ENCODE measurements at regions not wholly inside any gene's neighbourhood (a gene's known extent, or its start where the extent isn't known, plus 50 kb on each side); places are given as distances from the start of the nearest gene placed in this dataset.

DNA sequence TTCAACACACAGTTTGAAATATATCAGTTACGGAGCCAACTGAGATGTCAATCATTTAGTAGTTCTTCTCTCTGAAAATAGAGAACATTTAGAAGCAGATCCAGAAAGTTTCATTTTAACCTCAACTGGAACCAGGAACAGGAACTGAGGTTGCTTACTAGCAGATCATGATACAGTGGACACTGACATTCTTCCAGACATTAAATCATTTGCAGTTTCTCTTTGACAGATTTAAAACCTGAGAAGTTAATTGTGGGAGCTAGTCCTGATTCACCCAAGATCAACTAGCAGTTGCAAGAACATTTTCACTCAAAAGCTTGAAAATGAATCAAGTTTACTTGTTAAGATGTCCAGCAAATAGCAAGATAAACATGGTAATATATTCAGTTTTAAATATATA, 135.4 kb downstream of the SLC17A6 start:
- no peak overlapping the region for H3K4me3 ChIP-seq

DNA sequence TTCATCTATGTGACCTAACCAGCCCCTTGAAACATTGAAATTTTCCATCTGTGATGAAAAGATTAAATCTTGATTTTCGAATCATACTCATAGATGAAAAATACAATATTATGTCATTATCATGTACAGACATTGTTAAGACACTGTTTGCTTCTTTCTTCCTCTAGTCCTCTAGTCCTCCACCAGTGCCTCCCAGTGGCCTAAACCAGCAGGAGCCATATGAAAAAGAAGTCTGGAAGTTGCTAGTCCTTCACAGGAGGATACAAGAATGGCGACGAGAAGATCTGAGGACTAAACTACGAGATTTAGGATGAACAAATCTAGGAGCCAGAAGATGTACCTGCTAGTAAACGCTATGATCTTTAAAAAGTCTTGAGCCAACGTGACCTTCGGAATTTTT, 134.1 kb downstream of the SLC17A6 start:
- H3K27ac ChIP-seq = no peak overlapping the region
- H3K27me3 ChIP-seq = no peaks in the 10 kb centered on the region
- 77 to 84% methylated on average over 7 of the region's 7 CpGs for WGBS, 2 donors
- TF ChIP-seq POLR2A (IDR thresholded peaks at IDR 0.05) = no peak
- TF ChIP-seq, protein P1, sequence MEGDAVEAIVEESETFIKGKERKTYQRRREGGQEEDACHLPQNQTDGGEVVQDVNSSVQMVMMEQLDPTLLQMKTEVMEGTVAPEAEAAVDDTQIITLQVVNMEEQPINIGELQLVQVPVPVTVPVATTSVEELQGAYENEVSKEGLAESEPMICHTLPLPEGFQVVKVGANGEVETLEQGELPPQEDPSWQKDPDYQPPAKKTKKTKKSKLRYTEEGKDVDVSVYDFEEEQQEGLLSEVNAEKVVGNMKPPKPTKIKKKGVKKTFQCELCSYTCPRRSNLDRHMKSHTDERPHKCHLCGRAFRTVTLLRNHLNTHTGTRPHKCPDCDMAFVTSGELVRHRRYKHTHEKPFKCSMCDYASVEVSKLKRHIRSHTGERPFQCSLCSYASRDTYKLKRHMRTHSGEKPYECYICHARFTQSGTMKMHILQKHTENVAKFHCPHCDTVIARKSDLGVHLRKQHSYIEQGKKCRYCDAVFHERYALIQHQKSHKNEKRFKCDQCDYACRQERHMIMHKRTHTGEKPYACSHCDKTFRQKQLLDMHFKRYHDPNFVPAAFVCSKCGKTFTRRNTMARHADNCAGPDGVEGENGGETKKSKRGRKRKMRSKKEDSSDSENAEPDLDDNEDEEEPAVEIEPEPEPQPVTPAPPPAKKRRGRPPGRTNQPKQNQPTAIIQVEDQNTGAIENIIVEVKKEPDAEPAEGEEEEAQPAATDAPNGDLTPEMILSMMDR (IDR thresholded peaks at IDR 0.05) = peak in 1 of 6 experiments; percentile 29
- H3K4me1 ChIP-seq = no peaks in the 10 kb centered on the region
- no peak overlapping the region for H3K4me3 ChIP-seq
- H3K9me3 ChIP-seq = no peaks in the 10 kb centered on the region
- H3K36me3 ChIP-seq = no peaks in the 10 kb centered on the region
- intact Hi-C loops (cut with DNase I) = no loop called here
- DNase-seq = no peak

More for the DNA sequence above, 135.4 kb downstream of the SLC17A6 start:
- TF ChIP-seq POLR2A (IDR thresholded peaks at IDR 0.05) = no peak
- TF ChIP-seq, protein P1 (IDR thresholded peaks at IDR 0.05) = no peak
- Histone ChIP-seq H3K27me3 (no peaks in the 10 kb centered on the region), H3K36me3 (no peaks in the 10 kb centered on the region), H3K4me1 (no peaks in the 10 kb centered on the region), H3K27ac (no peak overlapping the region), H3K9me3 (no peaks in the 10 kb centered on the region)
- DNase-seq = no peak
- 84 to 90% methylated on average over 1 of the region's 1 CpG for WGBS, 2 donors
- intact Hi-C loops (cut with DNase I) = no loop called here

DNA sequence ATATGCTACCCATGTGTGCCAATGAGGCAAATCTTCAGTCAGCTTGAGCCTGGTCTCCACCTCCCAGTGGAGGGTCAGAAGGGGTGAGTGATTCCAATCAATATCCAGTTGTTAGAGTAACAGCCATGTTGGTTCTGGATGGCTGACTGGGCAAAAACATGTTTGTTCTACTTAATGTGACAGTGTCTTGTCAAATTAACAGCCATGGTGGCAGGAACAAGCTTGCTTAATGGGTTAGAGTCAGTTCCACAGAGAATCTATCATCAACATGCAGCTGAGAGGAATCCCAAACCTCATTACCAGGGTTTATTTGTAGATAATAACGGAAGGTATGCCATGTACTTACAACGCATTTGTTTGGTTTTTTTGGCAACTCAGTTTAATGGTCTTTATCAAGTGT, 133.2 kb downstream of the SLC17A6 start:
- WGBS, 2 donors = 49 to 55% methylated on average over 2 of the region's 2 CpGs
- no peaks in the 10 kb centered on the region for H3K4me1 ChIP-seq
- DNase-seq = no peak
- TF ChIP-seq POLR2A (IDR thresholded peaks at IDR 0.05) = no peak
- TF ChIP-seq, protein P1 (IDR thresholded peaks at IDR 0.05) = no peak
- H3K27ac ChIP-seq = no peak overlapping the region
- H3K9me3 ChIP-seq = no peaks in the 10 kb centered on the region
- no peaks in the 10 kb centered on the region for H3K36me3 ChIP-seq
- no peaks in the 10 kb centered on the region for H3K27me3 ChIP-seq
- intact Hi-C loops (cut with DNase I) = no loop called here
- no peak overlapping the region for H3K4me3 ChIP-seq

DNA sequence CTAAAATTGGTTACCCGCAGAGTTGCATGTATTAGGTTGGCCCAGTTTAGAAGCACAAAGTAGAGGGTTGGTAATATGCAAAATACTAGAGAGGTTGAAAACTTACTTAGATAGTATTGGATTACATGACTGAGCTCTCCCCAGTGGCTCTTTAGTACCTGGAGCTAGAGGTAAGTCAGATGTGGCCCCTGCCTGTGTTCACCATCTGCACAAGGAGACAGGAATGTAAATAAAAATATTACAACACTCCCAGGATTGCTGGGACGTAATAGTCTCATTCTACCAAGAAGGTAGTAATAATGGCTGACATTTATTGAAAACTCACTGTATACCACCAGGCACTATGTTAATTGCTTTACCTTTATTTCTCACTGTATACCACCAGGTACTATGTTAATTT, 129.6 kb downstream of the SLC17A6 start:
- Histone ChIP-seq H3K36me3 (no peaks in the 10 kb centered on the region), H3K27me3 (no peaks in the 10 kb centered on the region), H3K4me1 (no peaks in the 10 kb centered on the region), H3K27ac (no peak overlapping the region), H3K9me3 (no peaks in the 10 kb centered on the region), H3K4me3 (no peak overlapping the region)
- DNase-seq = no peak
- intact Hi-C loops (cut with DNase I) = no loop called here
- WGBS, 2 donors = 80 to 83% methylated on average over 2 of the region's 2 CpGs
- TF ChIP-seq POLR2A (IDR thresholded peaks at IDR 0.05) = no peak
- TF ChIP-seq, protein P1 (IDR thresholded peaks at IDR 0.05) = no peak

DNA sequence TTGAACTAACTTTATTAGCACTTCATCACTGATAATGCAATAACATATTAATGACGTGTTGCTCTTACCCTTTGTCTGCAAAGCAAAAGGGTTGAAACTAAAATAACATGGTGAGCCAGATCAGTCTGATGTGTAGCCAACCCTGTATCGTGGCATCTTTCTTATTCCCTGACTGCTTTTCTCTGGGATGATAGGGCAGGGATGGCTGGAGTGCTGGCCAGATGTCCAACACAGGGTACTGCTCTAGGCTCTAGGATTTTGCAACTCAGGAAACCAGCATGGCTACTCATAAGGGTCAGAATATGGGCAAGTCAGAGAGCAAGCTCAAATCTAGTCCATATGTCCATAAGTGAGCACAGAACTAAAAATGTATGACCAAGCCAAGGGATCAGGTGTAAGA, 129.1 kb downstream of the SLC17A6 start:
- no peaks in the 10 kb centered on the region for H3K36me3 ChIP-seq
- H3K9me3 ChIP-seq = no peaks in the 10 kb centered on the region
- H3K4me1 ChIP-seq = no peaks in the 10 kb centered on the region
- DNase-seq = no peak
- no peak overlapping the region for H3K27ac ChIP-seq
- WGBS, 2 donors = 55 to 58% methylated on average over 2 of the region's 2 CpGs
- TF ChIP-seq, protein P1 (IDR thresholded peaks at IDR 0.05) = no peak
- no peak for TF ChIP-seq POLR2A (IDR thresholded peaks at IDR 0.05)
- intact Hi-C loops (cut with DNase I) = no loop called here
- no peak overlapping the region for H3K4me3 ChIP-seq
- H3K27me3 ChIP-seq = no peaks in the 10 kb centered on the region

Measured in esophagus squamous epithelium (tissue), 5 donors.